Rectal smooth muscle tissue (tissue), 1 donor: ENCODE measurements at regions not wholly inside any gene's neighbourhood (a gene's known extent, or its start where the extent isn't known, plus 50 kb on each side); places are given as distances from the start of the nearest gene placed in this dataset.

Source experiments
- H3K27ac ChIP-seq: one replicate; pipeline ENCODE4 v1.7.0; 2013; ENCODE audit warnings: low read depth, low read length, inconsistent platforms
- H3K27me3 ChIP-seq: one replicate; pipeline ENCODE4 v1.7.0; 2013; ENCODE audit warnings: low read length; ENCODE audit not compliant: control insufficient read depth, insufficient read depth
- H3K36me3 ChIP-seq: one replicate; pipeline ENCODE4 v1.7.0; 2013; ENCODE audit warnings: low read length; ENCODE audit not compliant: control insufficient read depth, insufficient read depth
- H3K4me1 ChIP-seq: one replicate; pipeline ENCODE4 v1.7.0; 2013; ENCODE audit warnings: low read length; ENCODE audit not compliant: control insufficient read depth, insufficient read depth
- H3K4me3 ChIP-seq: one replicate; pipeline ENCODE4 v1.7.0; 2013; ENCODE audit warnings: low read length
- H3K9ac ChIP-seq: one replicate; pipeline ENCODE4 v1.7.0; 2013; ENCODE audit warnings: low read length

DNA sequence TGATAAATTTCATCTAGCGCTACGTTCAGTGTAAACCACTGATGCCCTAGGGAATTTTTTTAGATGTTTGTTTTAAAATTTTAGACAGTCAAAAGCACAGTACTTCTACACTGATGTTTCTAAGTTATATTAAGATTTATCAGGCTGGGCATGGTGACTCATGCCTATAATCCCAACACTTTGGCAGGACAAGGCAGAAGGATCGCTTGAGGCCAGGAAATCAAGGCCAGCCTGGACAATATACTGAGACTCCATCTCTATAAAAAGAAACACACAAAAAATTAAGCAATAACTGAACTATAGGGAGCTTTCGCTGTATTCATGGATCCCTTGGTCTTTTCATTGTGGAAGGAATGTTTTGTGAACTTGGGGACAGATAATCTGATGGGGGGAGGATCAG is 50.6 kb upstream of the MAPRE2 start:
- Histone ChIP-seq H3K9ac (no peak overlapping the region), H3K27me3 (no peaks in the 10 kb centered on the region), H3K36me3 (no peaks in the 10 kb centered on the region), H3K4me1 (no peaks in the 10 kb centered on the region), H3K27ac (no peak overlapping the region), H3K4me3 (no peak overlapping the region)

DNA sequence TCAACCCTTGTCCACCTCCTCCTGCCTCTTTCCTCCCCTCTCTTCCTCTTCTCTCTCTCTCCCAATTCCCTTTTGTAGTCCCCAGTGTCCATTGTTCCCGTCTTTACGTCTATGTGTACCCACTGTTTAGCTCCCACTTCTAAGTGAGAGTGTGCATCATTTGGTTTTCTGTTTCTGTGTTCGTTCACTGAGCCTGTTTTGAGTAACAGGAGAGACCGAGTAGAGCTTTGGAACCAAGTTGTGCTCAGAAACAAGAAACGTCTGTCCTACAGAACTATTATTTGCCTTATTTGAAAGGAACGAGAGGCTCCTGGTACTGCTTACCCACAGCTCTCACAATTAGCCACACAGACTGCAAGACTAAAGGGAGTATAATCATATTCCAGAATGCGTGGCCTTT is 50.1 kb upstream of the MAPRE2 start:
- H3K36me3 ChIP-seq, result no peaks in the 10 kb centered on the region
- no peaks in the 10 kb centered on the region for H3K4me1 ChIP-seq
- no peak overlapping the region for H3K9ac ChIP-seq
- H3K27me3 ChIP-seq, result no peaks in the 10 kb centered on the region
- no peak overlapping the region for H3K4me3 ChIP-seq
- no peak overlapping the region for H3K27ac ChIP-seq
